ENCODE measurements at regions not wholly inside any gene's neighbourhood (a gene's known extent, or its start where the extent isn't known, plus 50 kb on each side); places are given as distances from the start of the nearest gene placed in this dataset.

DNA sequence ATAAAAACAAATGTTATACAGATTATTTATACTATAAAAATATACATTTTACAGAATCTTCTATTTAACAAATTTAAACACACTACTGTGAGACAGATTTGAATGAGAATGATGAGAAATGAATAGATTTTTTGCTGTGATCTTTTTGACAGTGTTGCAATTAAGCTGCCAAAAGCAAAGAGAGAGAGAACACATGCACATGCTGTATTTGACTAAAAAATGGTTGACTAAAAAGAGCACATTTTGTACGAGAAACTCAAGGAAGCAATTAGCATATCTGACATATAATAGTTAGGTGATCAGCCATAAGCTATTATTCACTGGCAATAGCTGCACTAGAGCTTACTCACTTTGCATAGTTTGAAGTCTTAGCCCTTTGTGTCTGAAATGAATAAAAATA lies 115.8 kb downstream of the SYT10 start:
- Histone ChIP-seq H3K27me3 (ENCODE audit: insufficient read depth, low read length) (no peaks in the 10 kb centered on the region), H3K36me3 (ENCODE audit: insufficient read depth, low read length) (no peaks in the 10 kb centered on the region), H3K9me3 (ENCODE audit: low read length) (no peaks in the 10 kb centered on the region), H3K4me1 (ENCODE audit: insufficient read depth, low read length) (no peaks in the 10 kb centered on the region), H2AFZ (ENCODE audit: low read depth, low read length) (no peak overlapping the region), H3K4me3 (ENCODE audit: low read length) (no peak overlapping the region)

DNA sequence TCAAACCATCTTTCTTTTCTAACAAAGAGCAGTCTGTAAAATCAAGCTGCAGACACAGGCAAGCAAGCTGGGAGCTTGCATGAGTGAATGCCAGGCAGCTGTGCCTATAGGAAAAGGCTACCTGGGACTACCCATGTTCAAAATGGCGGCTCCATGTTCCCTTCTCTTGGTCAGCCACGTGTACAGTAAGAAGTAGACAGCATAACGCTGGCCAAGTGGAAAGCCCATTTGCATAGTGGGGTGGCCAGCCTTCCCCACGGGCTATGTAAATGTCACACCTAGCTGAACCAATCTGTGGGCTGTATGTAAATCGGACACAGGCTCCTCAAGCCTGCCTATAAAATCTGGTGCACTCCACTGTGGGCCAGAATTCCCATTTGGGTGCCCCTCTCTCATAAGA lies 117.1 kb downstream of the SYT10 start:
- Histone ChIP-seq H3K9me3 (ENCODE audit: low read length) (no peaks in the 10 kb centered on the region), H3K4me1 (ENCODE audit: insufficient read depth, low read length) (no peaks in the 10 kb centered on the region), H3K27me3 (ENCODE audit: insufficient read depth, low read length) (no peaks in the 10 kb centered on the region), H3K36me3 (ENCODE audit: insufficient read depth, low read length) (no peaks in the 10 kb centered on the region), H3K4me3 (ENCODE audit: low read length) (no peak overlapping the region), H2AFZ (ENCODE audit: low read depth, low read length) (no peak overlapping the region)

DNA sequence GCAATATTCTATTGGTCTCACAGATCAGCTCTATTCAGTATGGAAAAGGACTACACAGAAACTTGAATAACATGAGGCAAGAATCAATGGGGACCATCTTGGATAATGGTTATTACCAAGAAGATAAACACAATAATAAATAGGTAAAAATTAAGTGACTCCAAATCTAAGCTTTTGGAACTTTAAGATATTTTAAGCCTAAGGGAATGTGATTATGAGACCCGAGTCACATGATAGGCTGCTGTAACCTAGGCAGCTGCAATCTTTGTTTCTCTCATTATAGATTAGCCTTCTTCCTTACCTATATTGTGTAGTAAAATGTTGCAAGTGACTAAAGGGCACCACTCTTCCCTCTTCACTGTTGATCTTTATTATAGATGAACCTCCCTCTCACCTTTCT lies 121.9 kb downstream of the SYT10 start:
- no peaks in the 10 kb centered on the region for H3K27me3 ChIP-seq (ENCODE audit: insufficient read depth, low read length)
- no peaks in the 10 kb centered on the region for H3K4me1 ChIP-seq (ENCODE audit: insufficient read depth, low read length)
- H2AFZ ChIP-seq (ENCODE audit: low read depth, low read length) = no peak overlapping the region
- H3K4me3 ChIP-seq (ENCODE audit: low read length) = no peak overlapping the region
- H3K9me3 ChIP-seq (ENCODE audit: low read length) = no peaks in the 10 kb centered on the region
- no peaks in the 10 kb centered on the region for H3K36me3 ChIP-seq (ENCODE audit: insufficient read depth, low read length)

DNA sequence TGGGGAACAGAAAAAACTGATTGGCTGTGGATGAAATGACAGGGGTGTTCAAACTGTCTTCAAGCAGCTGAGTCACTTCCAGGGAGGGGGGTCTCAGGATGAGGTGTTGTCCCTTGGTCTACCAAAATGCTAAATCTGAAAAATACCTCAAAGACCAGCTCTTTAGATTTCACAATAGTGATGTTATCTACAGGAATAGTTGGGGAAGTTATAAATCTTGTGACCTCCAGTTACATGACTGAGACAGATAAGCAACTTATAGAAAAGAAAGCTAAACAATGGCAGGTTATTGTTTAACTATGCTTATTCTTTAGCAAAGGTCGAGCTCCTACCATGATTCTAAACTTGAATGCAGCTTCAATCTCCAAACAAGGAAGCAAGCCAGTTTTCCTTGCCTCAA lies 125.4 kb downstream of the SYT10 start:
- Histone ChIP-seq H3K27me3 (ENCODE audit: insufficient read depth, low read length) (no peaks in the 10 kb centered on the region), H3K4me3 (ENCODE audit: low read length) (no peak overlapping the region), H3K36me3 (ENCODE audit: insufficient read depth, low read length) (no peaks in the 10 kb centered on the region), H3K9me3 (ENCODE audit: low read length) (no peaks in the 10 kb centered on the region), H3K4me1 (ENCODE audit: insufficient read depth, low read length) (no peaks in the 10 kb centered on the region), H2AFZ (ENCODE audit: low read depth, low read length) (no peak overlapping the region)

DNA sequence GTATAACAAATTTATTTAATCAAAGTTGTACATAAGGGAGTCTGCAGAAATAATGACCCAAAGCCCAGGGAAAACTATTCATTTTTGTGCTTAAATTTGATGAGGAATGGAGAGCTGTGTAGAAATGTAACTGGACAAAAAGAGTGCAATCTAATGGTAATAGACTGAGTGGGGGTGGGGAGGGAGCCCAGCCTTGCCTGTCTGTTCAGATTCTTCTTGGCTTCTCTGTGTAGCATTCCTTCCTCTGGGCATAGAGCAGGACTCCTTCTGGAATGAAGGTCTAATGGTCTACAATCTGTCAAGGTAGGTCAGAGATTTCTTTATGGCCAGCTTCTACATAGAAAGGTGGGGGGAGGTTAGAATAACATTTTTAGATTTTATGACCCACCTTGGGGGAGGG lies 126.1 kb downstream of the SYT10 start:
- Histone ChIP-seq H3K27me3 (ENCODE audit: insufficient read depth, low read length) (no peaks in the 10 kb centered on the region), H3K4me1 (ENCODE audit: insufficient read depth, low read length) (no peaks in the 10 kb centered on the region), H3K4me3 (ENCODE audit: low read length) (no peak overlapping the region), H3K9me3 (ENCODE audit: low read length) (no peaks in the 10 kb centered on the region), H2AFZ (ENCODE audit: low read depth, low read length) (no peak overlapping the region), H3K36me3 (ENCODE audit: insufficient read depth, low read length) (no peaks in the 10 kb centered on the region)

DNA sequence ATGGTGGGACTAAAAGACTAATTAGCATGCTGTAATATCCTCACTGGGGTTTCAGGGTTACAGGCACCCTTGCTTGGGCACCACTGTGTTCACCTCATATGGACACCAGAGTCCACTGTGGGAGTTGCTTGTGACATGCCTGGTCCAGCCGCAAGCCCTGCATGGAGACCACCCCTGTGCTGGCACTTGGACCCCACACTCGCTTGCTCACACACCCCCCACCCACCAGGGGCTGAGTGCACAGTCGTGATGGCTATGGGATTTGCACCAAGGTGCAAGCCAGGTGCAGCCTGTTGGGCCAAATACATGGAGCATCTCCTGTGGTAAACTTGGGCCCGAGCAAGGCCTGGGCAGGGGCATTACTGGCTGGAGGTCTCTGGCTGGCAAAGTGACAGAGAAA lies 129.1 kb downstream of the SYT10 start:
- H3K9me3 ChIP-seq (ENCODE audit: low read length) = no peaks in the 10 kb centered on the region
- H2AFZ ChIP-seq (ENCODE audit: low read depth, low read length) = no peak overlapping the region
- H3K4me1 ChIP-seq (ENCODE audit: insufficient read depth, low read length) = no peaks in the 10 kb centered on the region
- H3K27me3 ChIP-seq (ENCODE audit: insufficient read depth, low read length) = no peaks in the 10 kb centered on the region
- no peak overlapping the region for H3K4me3 ChIP-seq (ENCODE audit: low read length)
- no peaks in the 10 kb centered on the region for H3K36me3 ChIP-seq (ENCODE audit: insufficient read depth, low read length)

DNA sequence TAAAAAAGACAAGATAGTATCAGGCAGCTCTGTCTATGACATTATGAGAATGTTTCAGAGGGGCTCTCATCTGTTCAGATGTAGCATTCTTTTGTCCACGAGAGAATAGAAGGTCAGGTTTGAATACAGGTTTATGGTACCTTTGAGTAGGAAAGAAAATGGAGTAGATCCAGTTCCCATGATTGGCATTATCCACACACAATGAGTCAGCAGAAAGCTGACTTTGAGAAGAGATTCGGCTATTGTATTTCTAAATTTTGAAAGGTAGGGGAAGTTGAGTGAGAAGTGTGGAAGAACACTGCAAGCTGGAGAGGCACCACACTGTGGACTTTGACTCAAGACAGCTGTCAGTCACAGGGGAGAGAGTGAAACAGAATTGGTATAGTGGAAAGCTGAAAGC lies 135.4 kb downstream of the SYT10 start:
- Histone ChIP-seq H3K36me3 (ENCODE audit: insufficient read depth, low read length) (no peaks in the 10 kb centered on the region), H3K9me3 (ENCODE audit: low read length) (no peaks in the 10 kb centered on the region), H3K4me3 (ENCODE audit: low read length) (no peak overlapping the region), H3K27me3 (ENCODE audit: insufficient read depth, low read length) (no peaks in the 10 kb centered on the region), H2AFZ (ENCODE audit: low read depth, low read length) (no peak overlapping the region), H3K4me1 (ENCODE audit: insufficient read depth, low read length) (no peaks in the 10 kb centered on the region)

DNA sequence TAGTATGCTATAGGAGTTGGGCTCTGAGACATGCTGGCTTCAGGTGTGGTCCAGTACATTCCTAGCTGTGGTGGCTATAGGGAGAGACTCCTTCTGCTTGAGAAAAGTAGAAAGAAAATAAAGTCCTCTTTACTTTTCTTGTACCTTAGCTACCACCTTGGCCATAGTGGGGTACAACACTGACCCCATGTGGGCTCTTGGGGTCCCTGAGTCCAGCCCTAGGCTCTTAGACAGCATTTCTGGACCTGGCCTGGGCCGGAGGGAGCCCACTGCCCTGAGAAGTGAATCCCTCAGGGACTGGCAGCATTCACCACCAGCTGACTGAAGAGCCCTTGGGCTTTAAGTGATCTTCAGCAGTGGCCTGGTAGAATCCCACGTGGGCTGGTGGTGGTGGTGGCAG lies 143.1 kb downstream of the SYT10 start:
- no peaks in the 10 kb centered on the region for H3K36me3 ChIP-seq (ENCODE audit: insufficient read depth, low read length)
- H3K27me3 ChIP-seq (ENCODE audit: insufficient read depth, low read length) = no peaks in the 10 kb centered on the region
- no peaks in the 10 kb centered on the region for H3K4me1 ChIP-seq (ENCODE audit: insufficient read depth, low read length)
- H3K9me3 ChIP-seq (ENCODE audit: low read length) = no peaks in the 10 kb centered on the region
- H3K4me3 ChIP-seq (ENCODE audit: low read length) = no peak overlapping the region
- H2AFZ ChIP-seq (ENCODE audit: low read depth, low read length) = no peak overlapping the region

DNA sequence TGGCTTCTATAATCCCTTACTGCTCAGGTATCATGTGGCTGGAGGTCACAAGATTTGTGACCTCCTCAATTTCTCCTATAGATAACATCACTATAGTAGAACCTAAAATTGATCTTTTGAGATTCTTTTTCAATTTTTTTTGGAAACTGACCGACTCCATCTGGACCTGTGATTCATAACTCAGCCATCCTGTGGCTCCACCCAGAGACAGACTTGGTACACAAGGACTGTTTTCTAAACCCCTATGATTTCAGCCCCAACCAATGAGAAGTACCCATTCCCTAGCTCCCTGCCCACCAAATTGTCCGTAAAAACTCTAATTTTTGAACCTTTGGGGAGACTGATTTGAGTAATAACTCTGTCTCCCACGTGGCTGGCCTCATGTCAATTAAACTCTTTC lies 148.9 kb downstream of the SYT10 start:
- H3K36me3 ChIP-seq (ENCODE audit: insufficient read depth, low read length) = no peaks in the 10 kb centered on the region
- no peak overlapping the region for H3K4me3 ChIP-seq (ENCODE audit: low read length)
- H3K9me3 ChIP-seq (ENCODE audit: low read length) = no peaks in the 10 kb centered on the region
- no peak overlapping the region for H2AFZ ChIP-seq (ENCODE audit: low read depth, low read length)
- H3K27me3 ChIP-seq (ENCODE audit: insufficient read depth, low read length) = no peaks in the 10 kb centered on the region
- no peaks in the 10 kb centered on the region for H3K4me1 ChIP-seq (ENCODE audit: insufficient read depth, low read length)

DNA sequence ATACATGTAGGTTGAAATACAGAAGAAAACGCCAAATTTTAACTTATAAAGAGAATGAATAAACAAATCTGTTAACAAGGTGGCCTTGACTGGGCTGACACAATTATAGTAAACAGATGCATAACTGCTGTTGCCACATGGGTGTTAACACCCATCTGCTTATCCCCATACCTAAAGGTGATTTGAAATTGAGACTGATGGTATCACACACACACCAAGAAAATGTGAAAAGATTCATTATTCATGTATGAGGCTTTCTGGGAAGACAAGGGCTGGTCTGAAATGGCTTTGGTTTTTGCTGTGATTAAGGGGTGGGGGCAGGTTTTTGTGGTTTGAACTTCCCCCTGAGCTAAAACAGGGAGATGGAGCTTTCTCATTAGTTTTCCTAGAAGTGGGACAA lies 156.6 kb downstream of the SYT10 start:
- Histone ChIP-seq H3K27me3 (ENCODE audit: insufficient read depth, low read length) (no peaks in the 10 kb centered on the region), H3K4me3 (ENCODE audit: low read length) (no peak overlapping the region), H3K4me1 (ENCODE audit: insufficient read depth, low read length) (no peaks in the 10 kb centered on the region), H3K36me3 (ENCODE audit: insufficient read depth, low read length) (no peaks in the 10 kb centered on the region), H2AFZ (ENCODE audit: low read depth, low read length) (no peak overlapping the region), H3K9me3 (ENCODE audit: low read length) (no peaks in the 10 kb centered on the region)

DNA sequence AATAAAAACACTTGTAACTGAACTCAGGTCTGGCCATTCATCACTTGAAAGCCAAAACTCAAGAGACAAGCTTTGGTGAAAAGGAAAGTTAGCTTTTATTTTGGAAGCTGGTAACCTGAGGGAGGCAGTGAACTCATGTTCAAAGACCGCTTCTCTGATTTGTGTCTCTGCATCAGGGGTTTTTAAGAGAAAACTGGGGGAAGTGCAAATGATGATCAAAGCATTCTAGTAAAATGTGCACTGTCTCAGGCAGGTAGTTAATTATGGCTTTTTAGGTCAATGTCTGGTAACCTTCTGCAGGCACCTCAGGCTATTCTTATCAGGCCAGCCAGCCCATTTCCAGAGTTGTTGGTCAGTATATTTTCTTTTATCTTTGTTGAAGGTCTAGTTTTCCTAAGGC lies 162.2 kb downstream of the SYT10 start:
- Histone ChIP-seq H3K4me3 (ENCODE audit: low read length) (no peak overlapping the region), H3K27me3 (ENCODE audit: insufficient read depth, low read length) (no peaks in the 10 kb centered on the region), H3K9me3 (ENCODE audit: low read length) (no peaks in the 10 kb centered on the region), H2AFZ (ENCODE audit: low read depth, low read length) (no peak overlapping the region), H3K36me3 (ENCODE audit: insufficient read depth, low read length) (no peaks in the 10 kb centered on the region), H3K4me1 (ENCODE audit: insufficient read depth, low read length) (no peaks in the 10 kb centered on the region)

DNA sequence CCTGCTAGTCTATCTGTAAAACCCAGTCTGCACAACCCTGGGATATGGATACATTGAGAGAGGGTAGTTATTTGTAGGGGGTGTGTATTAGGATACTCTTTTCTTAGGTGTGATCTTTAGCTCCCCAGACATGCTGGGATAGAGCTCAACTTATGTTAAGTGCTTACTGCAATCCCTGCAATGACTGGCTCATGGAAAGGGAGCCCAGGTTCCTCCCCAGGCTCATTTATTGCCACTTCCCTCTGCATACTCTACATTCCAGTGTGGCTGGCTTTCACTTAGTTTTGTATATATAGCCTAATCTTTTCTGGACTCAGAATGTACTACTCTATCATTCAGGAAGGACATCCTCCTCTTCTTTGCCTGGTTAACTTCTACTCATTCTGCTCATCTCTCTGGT lies 172.0 kb downstream of the SYT10 start:
- no peaks in the 10 kb centered on the region for H3K36me3 ChIP-seq (ENCODE audit: insufficient read depth, low read length)
- H3K4me3 ChIP-seq (ENCODE audit: low read length) = no peak overlapping the region
- H3K27me3 ChIP-seq (ENCODE audit: insufficient read depth, low read length) = no peaks in the 10 kb centered on the region
- no peaks in the 10 kb centered on the region for H3K9me3 ChIP-seq (ENCODE audit: low read length)
- H2AFZ ChIP-seq (ENCODE audit: low read depth, low read length) = no peak overlapping the region
- peaks cover 5% of the 10 kb centered on the region for H3K4me1 ChIP-seq (ENCODE audit: insufficient read depth, low read length)

DNA sequence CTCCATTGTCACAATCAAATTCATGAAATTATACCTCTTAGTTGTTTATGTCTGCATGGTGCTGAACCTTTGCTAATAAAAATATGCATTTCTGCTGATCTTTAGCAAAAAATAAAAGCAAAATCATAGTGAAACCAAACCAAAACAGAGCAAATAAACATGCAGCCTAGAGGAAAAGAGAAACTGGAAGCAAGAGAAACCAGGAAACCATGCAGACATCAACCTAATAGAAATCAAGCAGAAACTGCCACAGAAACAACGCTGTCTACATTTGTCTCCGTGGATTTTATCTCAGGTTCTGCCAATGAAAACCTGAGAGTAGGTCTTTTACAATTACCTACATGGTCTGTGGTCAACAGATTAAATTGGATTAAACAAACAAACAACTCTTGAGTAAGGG lies 173.7 kb downstream of the SYT10 start:
- Histone ChIP-seq H2AFZ (ENCODE audit: low read depth, low read length) (peak overlapping the region; percentile 46), H3K36me3 (ENCODE audit: insufficient read depth, low read length) (no peaks in the 10 kb centered on the region), H3K4me1 (ENCODE audit: insufficient read depth, low read length) (peaks cover 5% of the 10 kb centered on the region), H3K4me3 (ENCODE audit: low read length) (no peak overlapping the region), H3K27me3 (ENCODE audit: insufficient read depth, low read length) (no peaks in the 10 kb centered on the region), H3K9me3 (ENCODE audit: low read length) (no peaks in the 10 kb centered on the region)

DNA sequence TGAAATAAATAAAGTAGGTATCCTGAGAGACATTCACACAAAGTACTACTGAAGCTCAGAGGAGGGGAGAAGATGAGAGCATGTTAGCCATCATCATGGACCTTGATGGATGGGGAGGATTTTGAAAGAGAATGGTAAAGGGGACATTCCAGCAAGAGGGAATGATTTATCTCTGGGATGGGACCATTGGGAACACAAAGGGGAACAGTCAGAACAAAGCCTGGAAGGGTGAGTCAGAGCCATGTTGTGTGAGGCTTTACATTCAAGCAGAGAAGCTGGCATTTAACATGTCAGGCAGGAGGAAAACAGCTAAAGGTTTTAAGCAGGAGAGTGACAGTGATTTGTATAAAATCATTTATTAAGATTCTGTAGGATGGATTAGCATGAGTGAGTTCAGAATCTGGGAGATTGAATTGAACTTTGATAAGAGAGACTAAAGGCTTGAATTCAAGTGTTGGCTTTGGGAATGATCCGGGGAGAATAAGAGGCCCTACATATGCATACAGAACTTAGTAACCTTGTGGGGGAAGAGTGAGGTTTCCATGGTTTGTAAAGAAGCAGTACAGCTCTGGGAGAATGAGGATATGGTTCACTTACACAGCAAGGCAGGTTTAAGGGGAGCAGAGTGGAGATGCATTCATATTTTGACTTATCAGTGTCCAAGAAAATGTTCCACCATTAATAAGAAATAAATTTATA lies 174.4 kb downstream of the SYT10 start:
- Histone ChIP-seq H3K9me3 (ENCODE audit: low read length) (no peaks in the 10 kb centered on the region), H3K4me1 (ENCODE audit: insufficient read depth, low read length) (peaks cover 5% of the 10 kb centered on the region), H3K36me3 (ENCODE audit: insufficient read depth, low read length) (no peaks in the 10 kb centered on the region), H3K4me3 (ENCODE audit: low read length) (no peak overlapping the region), H2AFZ (ENCODE audit: low read depth, low read length) (peak overlapping the region; percentile 16), H3K27me3 (ENCODE audit: insufficient read depth, low read length) (no peaks in the 10 kb centered on the region)

Measured in neuron (in vitro differentiated cells).